Small intestine (tissue), 7 donors: ENCODE measurements at regions not wholly inside any gene's neighbourhood (a gene's known extent, or its start where the extent isn't known, plus 50 kb on each side); places are given as distances from the start of the nearest gene placed in this dataset.

ENCODE experiments used
- DNase-seq, 2 donors: peaks; one replicate each; pipeline versions ENCODE4 v3.0.0 to v3.0.0-alpha.2; 2013
- FAIRE-seq: peaks from 2 replicates; lab custom pipeline; 2012; peaks lifted over from hg19 to GRCh38; lab: Jason Lieb, UNC
- H3K27ac ChIP-seq, 3 donors: one replicate each; pipeline ENCODE4 v1.5.1; 2013; ENCODE audit warnings: low read length in 2 of 3, mild to moderate bottlenecking in 2 of 3, control low read depth in 1 of 3, inconsistent platforms in 1 of 3, low read depth in 1 of 3, moderate library complexity in 1 of 3
- H3K27me3 ChIP-seq, 3 donors: one replicate each; pipeline ENCODE4 v1.6.1; 2013; ENCODE audit warnings: low read length in 3 of 3, inconsistent platforms in 1 of 3; ENCODE audit not compliant: control insufficient read depth in 3 of 3, insufficient read depth in 3 of 3
- H3K36me3 ChIP-seq, 3 donors: one replicate each; pipeline ENCODE4 v1.6.1; 2013; ENCODE audit warnings: low read length in 3 of 3, inconsistent platforms in 1 of 3, low read depth in 1 of 3, mild to moderate bottlenecking in 1 of 3, moderate library complexity in 1 of 3; ENCODE audit not compliant: control insufficient read depth in 3 of 3, insufficient read depth in 2 of 3
- H3K4me1 ChIP-seq, 3 donors: one replicate each; pipeline ENCODE4 v1.6.1; 2013; ENCODE audit warnings: low read length in 2 of 3, inconsistent platforms in 1 of 3, low read depth in 1 of 3, mild to moderate bottlenecking in 1 of 3, moderate library complexity in 1 of 3; ENCODE audit not compliant: control insufficient read depth in 3 of 3, insufficient read depth in 2 of 3
- H3K4me3 ChIP-seq, 3 donors: one replicate each; pipeline ENCODE4 v1.5.1; 2013; ENCODE audit warnings: low read length in 3 of 3, control low read depth in 1 of 3, inconsistent platforms in 1 of 3, low read depth in 1 of 3, mild to moderate bottlenecking in 1 of 3, moderate library complexity in 1 of 3
- H3K9me3 ChIP-seq, 2 donors: one replicate each; pipeline ENCODE4 v1.6.1; 2013; ENCODE audit warnings: low read depth in 1 of 2, low read length in 1 of 2; ENCODE audit not compliant: control insufficient read depth in 2 of 2, insufficient read depth in 1 of 2
- WGBS, 3 donors: extraction: QIAGEN DNeasy Blood & Tissue Kit; methylation state at CpG; one replicate each; pipeline ENCODE4 v1.1.7; 2013; 5-methylcytosine and 5-hydroxymethylcytosine counted together
- donor health status: healthy with polysubstance abuse.
- donor health status: control.
- donor health status: control.
- donor health status: Bipolar disorder and iron deficiency.
- donor health status: healthy.

DNA sequence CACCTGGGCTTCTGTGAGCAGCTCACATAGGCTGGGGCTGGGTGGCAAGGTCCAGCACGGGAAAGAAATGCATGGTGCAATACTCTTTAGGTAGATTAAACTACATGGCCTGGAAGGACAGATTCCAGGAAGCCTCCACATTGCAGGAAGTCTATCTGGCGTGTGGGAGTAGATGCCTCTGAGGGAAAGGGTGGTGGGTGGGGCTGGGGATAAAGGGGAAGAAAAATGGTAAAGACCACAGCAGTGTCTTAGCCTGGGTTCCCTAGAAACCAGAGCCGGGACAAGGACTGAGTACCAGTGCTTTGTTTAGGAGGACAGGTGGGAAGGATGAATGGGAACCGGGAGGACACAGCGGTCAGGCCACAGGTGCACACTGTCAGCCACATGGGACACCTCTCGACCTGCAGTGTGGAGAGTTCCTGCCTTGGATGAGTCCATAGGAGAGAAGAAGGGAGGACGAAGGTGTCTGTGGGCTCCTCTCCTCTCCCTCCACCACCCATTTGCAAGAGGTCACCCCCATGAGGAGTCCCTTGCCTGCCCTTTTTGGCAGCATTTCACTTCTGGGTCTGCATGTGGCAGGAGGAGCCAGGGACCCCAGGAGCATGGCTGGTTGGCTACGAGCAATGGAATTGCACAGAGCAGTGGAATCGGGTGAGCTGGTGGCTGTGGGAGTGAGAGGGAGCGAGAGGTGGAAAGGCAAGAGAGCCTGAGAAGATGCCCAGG, 91.5 kb upstream of the HS6ST1 start:
- FAIRE-seq, result no peak
- Histone ChIP-seq H3K36me3 (no peaks in the 10 kb centered on the region), H3K27ac (no peak overlapping the region), H3K9me3 (no peaks in the 10 kb centered on the region), H3K27me3 (no peaks in the 10 kb centered on the region), H3K4me3 (no peak overlapping the region), H3K4me1 (peaks cover 0 to 13% (median 0%) of the 10 kb centered on the region in 3 donors)
- WGBS, 3 donors, result 79 to 87% (median 82%) methylated on average over 10 of the region's 10 CpGs
- DNase-seq, result peak in 1 of 2 donors; percentile 29

DNA sequence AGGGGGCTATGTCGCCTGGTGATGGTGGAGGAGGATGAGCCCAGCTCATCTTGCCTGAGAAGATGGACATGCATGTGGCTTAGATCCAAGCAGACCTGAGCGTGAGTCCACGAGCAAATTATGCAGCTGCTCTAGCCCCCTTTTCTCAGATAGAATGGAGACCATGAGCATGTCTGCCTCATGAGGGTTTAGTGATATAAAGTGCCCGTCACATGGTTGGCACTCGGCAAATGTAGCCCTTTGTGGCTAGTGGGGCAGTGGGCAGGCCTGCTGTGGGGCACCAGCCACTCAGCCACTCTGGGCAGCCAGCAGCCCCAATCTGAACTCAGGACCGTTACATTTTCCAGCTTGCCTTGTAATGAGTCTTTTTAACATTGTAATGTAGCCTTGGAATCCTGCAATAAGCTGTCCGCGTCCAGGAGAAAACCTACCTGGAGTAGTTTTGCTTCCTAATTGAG, 92.1 kb upstream of the HS6ST1 start:
- no peak overlapping the region for H3K4me3 ChIP-seq
- no peaks in the 10 kb centered on the region for H3K36me3 ChIP-seq
- no peaks in the 10 kb centered on the region for H3K9me3 ChIP-seq
- DNase-seq (no peak), FAIRE-seq (no peak)
- no peak overlapping the region for H3K27ac ChIP-seq
- H3K4me1 ChIP-seq, result peaks cover 0 to 13% (median 0%) of the 10 kb centered on the region in 3 donors
- no peaks in the 10 kb centered on the region for H3K27me3 ChIP-seq
- 92 to 95% (median 92%) methylated on average over 8 of the region's 8 CpGs for WGBS, 3 donors

DNA sequence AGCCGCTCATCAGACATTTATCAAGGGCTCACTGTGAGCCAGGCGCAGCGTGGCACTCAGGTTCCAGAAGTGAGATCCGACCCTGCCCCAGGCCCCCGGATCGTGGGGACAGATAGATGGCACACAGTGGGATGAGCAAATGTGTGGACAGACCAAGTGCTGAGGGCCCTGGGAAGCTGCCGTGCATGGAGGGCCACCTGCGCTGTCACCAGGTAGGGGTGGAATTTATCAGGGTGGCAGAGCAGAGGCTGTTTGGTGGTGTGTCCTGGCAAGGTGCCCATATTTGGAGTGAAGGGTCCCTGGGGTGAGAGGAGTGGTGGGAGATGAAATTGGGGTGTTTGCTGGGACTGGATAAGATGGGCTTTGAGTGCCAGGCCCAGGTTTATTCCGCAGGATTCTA, 92.8 kb upstream of the HS6ST1 start:
- FAIRE-seq (no peak), DNase-seq (no peak)
- 90 to 92% (median 91%) methylated on average over 9 of the region's 9 CpGs for WGBS, 3 donors

DNA sequence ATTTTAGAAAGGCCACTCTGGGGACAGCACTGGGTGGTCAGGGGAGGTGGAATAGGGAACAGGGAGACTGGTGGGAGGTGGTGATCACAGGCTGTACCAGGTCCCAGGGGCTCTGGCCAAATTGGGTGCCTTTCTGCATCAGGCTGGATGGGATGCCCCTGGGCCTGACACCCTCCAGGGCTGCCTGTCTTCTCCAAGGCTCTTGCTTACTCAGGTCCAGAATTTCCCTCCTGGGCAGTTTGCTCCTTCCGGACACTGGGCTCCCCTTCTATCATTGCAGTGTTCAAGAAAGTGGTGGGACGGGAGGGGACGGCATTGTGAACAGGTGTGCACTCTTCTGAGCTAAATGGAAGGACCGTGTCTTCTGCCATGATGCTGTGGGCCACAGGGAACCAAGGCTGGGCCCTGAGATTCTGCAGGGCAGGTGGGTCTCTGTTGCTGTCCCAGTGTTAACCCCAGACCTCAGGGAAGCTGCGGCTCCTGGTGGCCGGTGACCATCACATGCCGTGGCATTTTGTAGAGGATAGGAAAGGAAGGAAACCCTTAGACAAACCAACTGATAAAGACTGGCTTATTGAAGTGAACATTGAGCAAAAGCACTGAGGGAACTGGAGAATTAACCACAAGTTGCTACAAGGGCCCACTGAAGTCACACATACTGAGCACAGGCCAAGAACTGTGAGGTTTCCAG, 93.7 kb upstream of the HS6ST1 start:
- no peak for DNase-seq
- 81 to 87% (median 86%) methylated on average over 7 of the region's 7 CpGs for WGBS, 3 donors

More for the DNA sequence above, 92.8 kb upstream of the HS6ST1 start:
- Histone ChIP-seq H3K36me3 (no peaks in the 10 kb centered on the region), H3K4me1 (peaks cover 0 to 13% (median 0%) of the 10 kb centered on the region in 3 donors), H3K4me3 (no peak overlapping the region), H3K27ac (no peak overlapping the region), H3K27me3 (no peaks in the 10 kb centered on the region), H3K9me3 (peaks cover 0 to 3% of the 10 kb centered on the region in 2 donors)

DNA sequence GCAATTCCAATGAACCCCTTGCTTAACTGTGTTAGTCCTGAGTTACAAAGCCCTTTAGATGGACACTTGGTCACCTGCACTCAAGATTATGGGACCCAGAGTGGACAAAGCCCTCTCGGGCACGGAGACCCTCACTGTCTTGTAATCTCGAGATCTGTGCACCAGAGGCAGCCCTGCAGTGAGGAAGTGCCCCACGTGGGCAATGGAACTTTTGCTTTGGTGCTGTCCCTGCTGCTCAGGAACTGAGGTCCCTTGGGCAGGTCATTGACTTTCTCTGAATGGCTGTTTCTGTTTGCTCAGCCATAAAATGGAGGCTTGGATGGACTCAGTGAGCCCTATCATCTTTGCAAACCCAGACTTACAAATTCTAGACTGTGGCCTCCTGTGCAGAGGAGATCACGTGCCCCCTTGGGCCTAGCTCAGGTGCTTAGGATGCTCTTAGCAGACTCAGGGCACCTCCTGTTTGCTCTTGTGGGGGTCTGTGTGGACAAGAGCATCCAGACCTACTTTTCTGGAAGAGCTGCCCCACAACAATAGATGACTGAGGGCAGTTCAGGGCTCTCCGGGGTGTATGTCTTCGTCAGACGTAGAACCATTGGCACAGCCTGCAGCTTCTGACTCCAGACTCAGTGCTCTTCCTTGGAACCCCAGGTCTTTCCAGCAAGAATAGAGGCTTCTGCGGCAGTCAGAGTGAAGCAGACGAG, 94.5 kb upstream of the HS6ST1 start:
- Histone ChIP-seq H3K27ac (peak overlapping the region in 1 of 3 donors; percentile 34), H3K27me3 (no peaks in the 10 kb centered on the region), H3K4me1 (peaks cover 0 to 13% (median 0%) of the 10 kb centered on the region in 3 donors), H3K36me3 (no peaks in the 10 kb centered on the region), H3K9me3 (peaks cover 0 to 4% of the 10 kb centered on the region in 2 donors), H3K4me3 (no peak overlapping the region)
- no peak for FAIRE-seq
- peak in 1 of 2 donors; percentile 13 for DNase-seq
- 70 to 80% (median 75%) methylated on average over 10 of the region's 10 CpGs for WGBS, 3 donors

More for the DNA sequence above, 93.7 kb upstream of the HS6ST1 start:
- H3K27me3 ChIP-seq, result no peaks in the 10 kb centered on the region
- no peak overlapping the region for H3K4me3 ChIP-seq
- no peak for FAIRE-seq
- H3K27ac ChIP-seq, result no peak overlapping the region
- H3K9me3 ChIP-seq, result peaks cover 0 to 4% of the 10 kb centered on the region in 2 donors
- H3K36me3 ChIP-seq, result no peaks in the 10 kb centered on the region
- peaks cover 0 to 13% (median 0%) of the 10 kb centered on the region in 3 donors for H3K4me1 ChIP-seq

DNA sequence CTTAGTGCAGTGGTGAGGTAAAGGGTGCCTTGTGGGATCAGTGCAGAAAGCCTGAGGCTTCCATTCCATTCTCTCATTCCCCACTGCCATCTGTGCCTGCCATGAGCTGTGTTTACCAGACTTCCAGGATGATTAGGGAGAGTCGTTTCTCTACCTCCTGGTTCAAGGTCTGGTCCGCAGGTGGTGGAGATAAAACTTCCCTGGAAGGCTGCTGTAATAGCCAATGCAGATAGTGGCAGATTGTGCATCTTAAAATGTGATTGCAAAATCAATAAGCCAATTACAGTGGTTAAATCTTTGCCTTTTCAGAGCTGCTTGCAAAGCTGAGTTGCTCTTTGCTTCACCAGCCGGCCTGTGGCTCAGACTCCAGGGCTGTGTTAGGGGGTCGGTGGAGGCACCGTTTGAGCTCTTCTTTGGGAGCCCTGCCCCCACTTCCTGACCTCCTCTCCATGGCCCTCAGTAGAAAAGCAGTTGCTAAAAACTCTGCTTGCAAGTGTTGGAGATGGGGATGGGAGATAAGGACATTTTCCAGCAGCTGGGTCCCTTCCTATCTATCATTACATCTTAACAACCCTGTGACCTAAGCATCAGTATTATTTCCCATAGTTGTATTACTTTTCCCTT, 95.2 kb upstream of the HS6ST1 start:
- Histone ChIP-seq H3K4me1 (peaks cover 0 to 13% (median 0%) of the 10 kb centered on the region in 3 donors), H3K27ac (peak overlapping the region in 1 of 3 donors; percentile 34), H3K36me3 (no peaks in the 10 kb centered on the region), H3K4me3 (no peak overlapping the region), H3K9me3 (peaks cover 0 to 4% of the 10 kb centered on the region in 2 donors), H3K27me3 (no peaks in the 10 kb centered on the region)
- FAIRE-seq (no peak), DNase-seq (peak; percentile 27 to 71)
- WGBS, 3 donors, result 7 to 29% (median 18%) methylated on average over 5 of the region's 5 CpGs

DNA sequence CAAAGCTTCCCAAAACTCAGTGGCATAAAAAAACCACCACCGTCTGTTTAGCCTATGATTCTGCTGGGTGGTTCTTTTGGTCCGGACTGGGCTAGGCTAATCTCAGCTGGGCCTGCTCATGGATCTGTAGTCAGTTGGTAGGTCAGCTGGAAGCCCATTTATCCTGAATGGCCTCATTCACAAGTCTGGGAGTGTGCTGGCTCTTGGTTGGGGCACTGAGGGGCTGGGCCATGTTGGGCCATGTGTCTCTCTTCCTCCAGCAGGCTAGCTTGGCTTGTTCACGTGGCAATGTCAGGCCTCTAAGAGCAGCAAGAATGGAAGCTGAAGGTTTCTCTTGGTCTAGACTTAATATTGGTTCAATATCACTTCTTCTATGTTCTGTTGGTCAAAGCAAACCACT, 95.7 kb upstream of the HS6ST1 start:
- Histone ChIP-seq H3K4me3 (no peak overlapping the region), H3K27ac (no peak overlapping the region), H3K9me3 (peaks cover 0 to 4% of the 10 kb centered on the region in 2 donors), H3K36me3 (no peaks in the 10 kb centered on the region), H3K4me1 (peaks cover 0 to 13% (median 0%) of the 10 kb centered on the region in 3 donors), H3K27me3 (no peaks in the 10 kb centered on the region)
- WGBS, 3 donors, result 81 to 86% (median 85%) methylated on average over 3 of the region's 3 CpGs
- FAIRE-seq (no peak), DNase-seq (no peak)
